Suprapubic skin (tissue), 4 donors: ENCODE measurements at regions not wholly inside any gene's neighbourhood (a gene's known extent, or its start where the extent isn't known, plus 50 kb on each side); places are given as distances from the start of the nearest gene placed in this dataset.

Source experiments
- EP300 ChIP-seq: sonication (generic); formaldehyde crosslinking; IDR thresholded peaks from one replicate; pipeline ENCODE4 v1.6.1; 2017; ENCODE audit warnings: antibody characterized with exemption
- POLR2A ChIP-seq, 2 donors: fragments of 450-650 bp; IDR thresholded peaks; one replicate each; pipeline ENCODE4 v1.6.1; 2017; ENCODE audit warnings: antibody characterized with exemption in 2 of 2, mild to moderate bottlenecking in 2 of 2, moderate library complexity in 2 of 2
- POLR2AphosphoS5 ChIP-seq, 3 donors: sonication (generic); formaldehyde crosslinking; IDR thresholded peaks; one replicate each; pipeline ENCODE4 v1.6.1; 2017; ENCODE audit warnings: antibody characterized with exemption in 3 of 3
- TF ChIP-seq, protein P1 (sequence below), 2 donors: fragments of 200-600 bp in 1 of 2; fragments of 450-650 bp in 1 of 2; sonication (generic) in 1 of 2; IDR thresholded peaks; one replicate each; pipeline ENCODE4 v1.5.1; 2016 to 2019; ENCODE audit warnings: antibody characterized with exemption in 2 of 2, mild to moderate bottlenecking in 1 of 2, moderate library complexity in 1 of 2

DNA sequence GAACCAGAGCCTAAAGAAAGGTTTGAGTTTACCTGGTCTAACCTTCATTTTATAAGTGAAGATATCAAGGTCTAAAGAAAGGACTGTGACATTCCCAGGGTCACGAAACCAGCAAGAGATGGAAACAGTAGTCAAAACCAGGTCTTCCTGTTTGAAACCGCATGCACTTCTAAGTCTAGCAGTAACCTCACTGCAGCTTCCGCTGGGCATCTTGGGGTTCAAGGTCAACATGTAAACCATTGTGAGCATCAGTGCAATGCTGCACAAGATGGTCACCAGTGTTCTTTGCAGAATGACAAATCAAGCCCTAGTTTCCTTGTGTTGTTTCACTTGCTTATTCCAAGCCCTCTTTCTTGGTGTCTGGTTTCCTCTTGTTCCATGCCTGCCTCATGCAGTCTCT lies 292.9 kb upstream of the MEX3C start:
- TF ChIP-seq POLR2AphosphoS5 (IDR thresholded peaks at IDR 0.05) (no peak), EP300 (no peak), POLR2A (IDR thresholded peaks at IDR 0.05) (no peak)
- TF ChIP-seq, protein P1, sequence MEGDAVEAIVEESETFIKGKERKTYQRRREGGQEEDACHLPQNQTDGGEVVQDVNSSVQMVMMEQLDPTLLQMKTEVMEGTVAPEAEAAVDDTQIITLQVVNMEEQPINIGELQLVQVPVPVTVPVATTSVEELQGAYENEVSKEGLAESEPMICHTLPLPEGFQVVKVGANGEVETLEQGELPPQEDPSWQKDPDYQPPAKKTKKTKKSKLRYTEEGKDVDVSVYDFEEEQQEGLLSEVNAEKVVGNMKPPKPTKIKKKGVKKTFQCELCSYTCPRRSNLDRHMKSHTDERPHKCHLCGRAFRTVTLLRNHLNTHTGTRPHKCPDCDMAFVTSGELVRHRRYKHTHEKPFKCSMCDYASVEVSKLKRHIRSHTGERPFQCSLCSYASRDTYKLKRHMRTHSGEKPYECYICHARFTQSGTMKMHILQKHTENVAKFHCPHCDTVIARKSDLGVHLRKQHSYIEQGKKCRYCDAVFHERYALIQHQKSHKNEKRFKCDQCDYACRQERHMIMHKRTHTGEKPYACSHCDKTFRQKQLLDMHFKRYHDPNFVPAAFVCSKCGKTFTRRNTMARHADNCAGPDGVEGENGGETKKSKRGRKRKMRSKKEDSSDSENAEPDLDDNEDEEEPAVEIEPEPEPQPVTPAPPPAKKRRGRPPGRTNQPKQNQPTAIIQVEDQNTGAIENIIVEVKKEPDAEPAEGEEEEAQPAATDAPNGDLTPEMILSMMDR (IDR thresholded peaks at IDR 0.05): no peak
